ENCODE measurements at regions not wholly inside any gene's neighbourhood (a gene's known extent, or its start where the extent isn't known, plus 50 kb on each side); places are given as distances from the start of the nearest gene placed in this dataset.

GRCh38 chr10:53331460-53331859 lies 558.9 kb upstream of the MBL2 start:
- TF ChIP-seq CTCF (IDR thresholded peaks at IDR 0.05; ENCODE audit: borderline replicate concordance, extremely low read depth, low read length, poor library complexity, severe bottlenecking): no peak
- TF ChIP-seq EZH2 (IDR thresholded peaks at IDR 0.05; ENCODE audit: borderline replicate concordance, low read depth, low read length, severe bottlenecking): no peak
